ENCODE measurements at regions not wholly inside any gene's neighbourhood (a gene's known extent, or its start where the extent isn't known, plus 50 kb on each side); places are given as distances from the start of the nearest gene placed in this dataset.
"Not testable (repeated sequence)": the region's sequence is repeated elsewhere in the genome, so short reads cannot be mapped to it uniquely, and the experiment has no call there.

GRCh38 chr6:21935561-21936028 is 342.0 kb downstream of the SOX4 start:
- no peak for DNase-seq

- DNase-seq = no peak
These were observed 343.9 kb downstream of the SOX4 start for GRCh38 chr6:21937466-21937865.

DNA sequence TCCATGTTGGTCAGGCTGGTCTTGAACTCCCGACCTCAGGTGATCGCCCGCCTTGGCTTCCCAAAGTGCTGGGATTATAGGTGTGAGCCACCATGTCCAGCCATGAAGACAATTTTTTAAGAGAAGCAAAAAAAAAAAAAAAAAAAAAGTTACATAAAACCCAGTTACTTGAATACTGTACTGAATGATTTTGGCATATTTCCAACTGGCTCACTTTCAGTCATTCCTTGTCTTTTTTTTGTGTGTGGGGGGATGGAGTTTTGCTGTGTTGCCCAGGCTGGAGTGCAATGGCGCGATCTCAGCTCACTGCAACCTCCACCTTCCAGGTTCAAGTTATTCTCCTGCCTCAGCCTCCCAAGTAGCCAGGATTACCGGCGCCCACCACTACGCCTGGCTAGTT is 345.5 kb downstream of the SOX4 start:
- DNase-seq = not testable (repeated sequence)

- no peak for DNase-seq
These were observed 348.4 kb downstream of the SOX4 start for GRCh38 chr6:21941926-21942325.

GRCh38 chr6:21942897-21943296 is 349.3 kb downstream of the SOX4 start:
- no peak for DNase-seq

DNA sequence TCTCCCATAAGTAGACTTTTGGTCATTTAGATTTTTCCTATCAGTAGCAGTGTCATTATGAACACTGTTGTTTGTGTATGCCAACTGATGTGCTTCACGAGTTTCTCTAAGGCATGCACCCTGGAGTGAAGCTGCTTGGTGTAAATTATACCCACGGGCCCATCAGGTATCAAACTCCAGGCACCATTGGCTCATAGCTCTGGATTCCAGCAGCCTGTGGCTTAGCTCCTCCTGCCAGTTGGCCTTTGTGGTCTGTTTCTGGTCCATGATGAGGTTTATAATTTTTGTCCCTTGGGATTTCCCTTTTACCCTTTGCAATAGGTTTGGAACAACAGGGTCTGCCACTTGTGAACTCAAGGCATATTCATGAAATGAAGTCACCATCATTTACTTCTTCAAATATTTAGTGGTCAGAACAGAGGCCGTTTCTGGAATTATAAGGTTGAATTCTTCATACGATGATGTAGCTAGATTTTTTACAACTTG is 350.5 kb downstream of the PRL start:
- DNase-seq = no peak

- not testable (repeated sequence) for DNase-seq
These were observed 349.6 kb downstream of the PRL start for GRCh38 chr6:21947227-21947626.

GRCh38 chr6:21947731-21948386 is 349.0 kb downstream of the PRL start:
- no peak for DNase-seq

DNA sequence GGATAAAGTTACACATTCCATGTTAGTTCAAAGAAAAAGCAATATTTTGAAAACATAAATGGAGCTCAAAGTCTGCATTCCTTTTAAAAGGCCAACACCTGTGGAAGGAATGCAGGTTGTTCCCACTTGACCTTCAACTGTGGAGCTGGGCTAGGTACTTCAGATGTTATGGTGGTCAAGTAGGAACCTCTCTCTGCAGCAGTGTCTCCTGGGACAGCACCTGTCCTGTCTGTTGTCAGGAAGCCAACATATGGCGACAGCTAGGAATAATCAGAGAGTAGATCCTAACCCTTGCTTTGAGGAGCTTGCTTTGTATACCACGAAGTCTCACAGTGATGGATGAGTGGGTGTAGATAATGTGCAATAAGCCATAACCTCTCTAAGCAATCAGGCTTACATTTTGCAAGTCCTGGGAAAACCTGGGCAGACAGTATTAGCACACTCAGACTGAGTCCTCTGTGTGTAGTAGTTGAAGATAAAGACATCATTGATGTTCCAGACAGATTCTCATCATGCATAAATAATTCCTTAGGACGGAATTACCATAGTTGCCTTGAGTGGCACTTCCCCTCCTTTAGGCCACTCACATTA is 347.5 kb downstream of the PRL start:
- no peak for DNase-seq

GRCh38 chr6:21952367-21952766 is 344.5 kb downstream of the PRL start:
- DNase-seq = no peak

DNA sequence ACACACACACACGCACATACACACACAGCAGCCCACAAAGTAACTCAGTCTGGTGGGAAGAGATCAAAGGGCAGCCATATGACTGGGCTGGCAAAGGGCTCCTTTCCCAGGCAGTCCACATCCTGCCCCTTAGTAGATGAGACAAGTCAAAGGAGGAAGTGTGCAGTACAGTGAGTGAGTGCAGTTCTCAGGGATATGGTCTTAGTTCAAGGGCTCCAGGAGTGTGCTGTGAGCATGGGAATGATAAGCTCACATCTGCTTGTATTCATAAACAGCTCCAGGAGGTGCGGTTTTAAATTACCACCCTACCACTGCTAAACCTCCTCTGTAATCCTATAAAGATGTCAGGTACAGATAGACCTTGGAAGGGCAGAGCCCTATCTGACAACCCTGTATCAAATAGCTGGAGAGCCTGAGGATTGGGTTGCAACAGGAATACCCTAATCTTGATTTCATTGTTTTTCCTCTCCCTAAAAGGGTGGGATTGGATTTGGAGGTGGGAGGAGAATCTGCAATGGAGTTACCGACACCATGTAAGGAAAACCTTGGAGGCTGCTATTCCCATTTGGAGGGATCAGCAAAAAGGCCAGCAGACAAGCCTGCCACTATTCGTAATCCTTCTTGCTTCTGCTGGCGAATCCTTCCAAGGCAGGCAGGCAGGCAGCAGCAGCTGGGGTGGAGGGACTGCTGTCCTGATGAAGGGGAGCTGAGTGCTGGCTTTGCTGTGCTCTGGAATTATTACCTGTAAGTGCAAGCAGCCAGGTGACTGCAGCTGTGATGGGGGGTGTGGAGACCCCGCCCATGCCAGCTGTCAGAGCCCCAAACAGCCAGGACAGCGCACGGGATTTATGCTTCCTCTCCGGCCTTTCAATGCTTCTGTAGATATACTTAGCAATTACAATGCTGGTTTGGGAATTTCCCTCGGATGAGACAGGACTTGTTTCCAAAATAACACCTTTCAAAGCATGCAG is 342.7 kb downstream of the PRL start:
- no peak for DNase-seq

GRCh38 chr6:21955053-21955595 is 341.7 kb downstream of the PRL start:
- DNase-seq = no peak

DNA sequence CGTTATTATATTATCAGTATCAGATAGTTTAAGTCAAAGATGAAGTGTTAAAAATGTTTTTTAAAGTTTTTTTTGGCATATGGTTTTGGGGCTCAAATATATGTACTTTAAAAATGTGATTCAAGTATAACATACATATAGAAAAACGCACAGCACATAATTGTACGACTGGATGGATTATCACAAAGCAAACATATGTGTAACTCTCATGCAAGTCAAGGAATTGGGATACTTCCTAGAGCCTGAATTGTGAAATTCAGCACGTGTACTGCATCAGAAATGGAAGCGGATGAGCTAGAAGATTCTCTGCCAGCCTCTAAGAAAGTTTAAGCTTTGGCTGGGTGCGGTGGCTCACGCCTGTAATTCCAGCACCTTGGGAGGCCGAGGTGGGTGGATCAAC is 340.9 kb downstream of the PRL start:
- no peak for DNase-seq

GRCh38 chr6:21958428-21958827 is 338.4 kb downstream of the PRL start:
- no peak for DNase-seq

GRCh38 chr6:21961226-21961625 is 335.6 kb downstream of the PRL start:
- DNase-seq = no peak

DNA sequence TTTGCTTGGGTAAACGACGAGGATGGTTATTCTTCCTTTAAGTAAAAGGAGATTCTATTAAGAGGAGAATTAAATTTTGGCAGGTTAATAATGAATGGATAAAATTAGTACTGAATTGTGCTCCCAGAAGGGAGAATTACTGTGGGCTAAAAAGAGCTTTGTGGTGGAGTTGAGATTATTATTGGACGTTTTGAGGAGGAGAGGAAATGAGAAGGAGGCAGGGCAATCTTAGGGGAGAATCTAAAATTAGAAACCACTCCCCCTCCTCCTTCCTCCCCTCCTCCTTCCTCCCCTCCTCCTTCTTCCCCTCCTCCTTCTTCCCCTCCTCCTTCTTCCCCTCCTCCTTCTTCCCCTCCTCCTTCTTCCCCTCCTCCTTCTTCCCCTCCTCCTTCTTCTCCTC is 331.8 kb downstream of the PRL start:
- no peak for DNase-seq

- no peak for DNase-seq
These were observed 330.8 kb downstream of the PRL start for GRCh38 chr6:21965953-21966539.

DNA sequence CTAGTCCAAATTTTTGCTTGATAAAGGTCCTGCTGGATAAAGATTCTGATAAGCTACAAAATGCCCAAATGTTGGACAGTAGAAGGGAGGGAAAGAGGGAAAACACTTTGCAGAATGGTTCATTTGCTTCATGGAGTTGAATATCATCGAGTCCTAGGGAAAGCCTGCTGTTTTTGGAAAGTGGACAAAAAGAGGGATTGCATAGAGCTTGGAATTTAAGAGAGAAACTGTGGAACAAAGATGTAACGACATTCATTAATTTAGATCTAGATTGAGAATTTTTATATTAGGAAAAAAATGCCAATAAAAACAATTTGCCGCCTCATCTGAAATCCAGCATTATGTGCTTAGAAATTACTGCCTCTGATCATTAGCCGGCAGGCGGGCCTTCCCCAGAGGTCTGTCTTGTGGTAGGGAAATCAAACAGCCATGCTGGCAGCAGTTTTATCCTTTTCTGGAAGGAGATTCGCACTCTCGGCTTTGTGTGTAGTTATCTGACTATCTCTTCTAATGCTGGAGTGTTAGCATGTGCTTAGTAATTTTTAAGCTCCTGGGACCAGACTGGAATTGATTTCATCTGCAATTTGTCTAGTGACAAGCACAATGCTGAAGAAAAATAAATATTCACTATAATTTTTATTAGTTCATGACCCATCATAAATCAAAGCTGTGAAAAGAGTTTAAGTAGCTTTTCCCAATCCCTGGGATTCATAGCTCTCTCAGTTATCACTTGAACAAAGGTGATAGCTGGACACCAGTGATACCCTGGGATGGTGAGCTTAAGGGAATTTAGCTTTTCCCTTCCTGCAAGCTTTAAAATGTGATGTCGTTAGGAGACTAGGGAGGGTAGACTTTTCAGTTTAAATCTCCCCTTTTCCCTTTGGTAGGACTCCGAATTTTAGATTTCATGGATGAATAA is 329.5 kb downstream of the PRL start:
- no peak for DNase-seq

DNA sequence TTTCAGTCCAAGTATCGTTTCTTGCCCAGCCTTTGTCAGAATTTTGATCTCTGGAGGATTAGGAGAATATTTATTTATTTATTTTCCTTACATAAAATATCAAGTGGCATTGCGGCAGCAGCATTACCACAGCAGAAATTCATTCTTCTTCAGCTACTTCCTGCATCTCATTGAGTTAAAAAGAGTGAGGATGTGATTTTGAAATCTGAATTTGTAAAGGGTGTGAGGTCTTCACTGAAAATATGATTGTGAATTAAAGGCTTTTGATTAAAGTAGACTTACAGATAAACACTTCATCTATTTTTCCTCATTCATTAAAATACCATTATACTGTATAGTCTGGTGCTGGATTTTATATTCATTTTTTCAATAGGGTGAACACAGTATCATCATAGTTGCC is 328.4 kb downstream of the PRL start:
- DNase-seq = no peak

- DNase-seq = no peak
These were observed 327.6 kb downstream of the PRL start for GRCh38 chr6:21969192-21969591.

- no peak for DNase-seq
These were observed 326.1 kb downstream of the PRL start for GRCh38 chr6:21970569-21971300.

Data from activated gamma-delta T cell treated with Interleukin-2 at 50 U/mL for 16 hours (primary cell).